HG03342 (cell line): ENCODE measurements at regions not wholly inside any gene's neighbourhood (a gene's known extent, or its start where the extent isn't known, plus 50 kb on each side); places are given as distances from the start of the nearest gene placed in this dataset.

Source experiments
- ATAC-seq: cut with Tn5 transposase; IDR thresholded peaks from one replicate; pipeline ENCODE4 v1.9.1; 2021; ENCODE audit warnings: mild to moderate bottlenecking, moderate library complexity; ENCODE audit not compliant: unreplicated experiment

DNA sequence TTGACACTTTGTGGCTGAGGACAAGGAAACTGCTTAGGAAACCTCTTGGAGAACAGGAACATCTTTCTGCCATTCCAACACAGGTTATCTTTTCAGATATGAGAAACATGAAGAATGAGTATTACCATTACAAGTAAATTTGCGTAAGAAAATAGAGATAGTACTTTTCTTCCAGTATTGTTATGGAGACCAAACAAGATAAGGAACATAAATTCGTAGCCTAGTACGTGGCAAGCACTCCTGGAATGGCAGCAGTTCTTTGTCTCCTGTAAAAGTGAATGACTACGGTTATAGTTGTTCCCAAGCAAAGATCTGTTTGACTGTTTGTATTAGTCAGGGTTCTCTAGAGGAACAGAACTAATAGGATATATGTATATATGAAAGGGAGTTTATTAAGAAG is 843.1 kb downstream of the STIM2 start:
- no peak for ATAC-seq

DNA sequence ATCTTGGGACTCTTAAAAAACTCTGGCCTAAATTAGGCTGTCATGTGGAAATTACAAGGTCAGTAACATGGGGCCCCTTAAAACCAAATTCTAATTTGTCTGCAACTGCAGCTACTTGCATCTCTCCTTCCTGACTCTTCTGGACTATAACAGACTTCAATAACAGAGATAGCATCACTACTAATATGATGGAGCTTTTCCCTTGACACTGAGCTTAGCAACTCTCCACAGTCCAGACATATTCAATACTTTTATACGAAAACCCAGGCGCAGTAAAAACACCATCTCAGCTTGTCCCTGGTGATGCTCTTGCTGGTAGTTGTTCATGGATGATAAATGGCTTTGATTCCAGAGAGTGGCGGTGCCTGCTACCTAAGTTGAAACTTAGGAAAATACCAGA is 850.4 kb downstream of the STIM2 start:
- no peak for ATAC-seq

GRCh38 chr4:27714073-27714472 is 853.4 kb downstream of the STIM2 start:
- no peak for ATAC-seq

DNA sequence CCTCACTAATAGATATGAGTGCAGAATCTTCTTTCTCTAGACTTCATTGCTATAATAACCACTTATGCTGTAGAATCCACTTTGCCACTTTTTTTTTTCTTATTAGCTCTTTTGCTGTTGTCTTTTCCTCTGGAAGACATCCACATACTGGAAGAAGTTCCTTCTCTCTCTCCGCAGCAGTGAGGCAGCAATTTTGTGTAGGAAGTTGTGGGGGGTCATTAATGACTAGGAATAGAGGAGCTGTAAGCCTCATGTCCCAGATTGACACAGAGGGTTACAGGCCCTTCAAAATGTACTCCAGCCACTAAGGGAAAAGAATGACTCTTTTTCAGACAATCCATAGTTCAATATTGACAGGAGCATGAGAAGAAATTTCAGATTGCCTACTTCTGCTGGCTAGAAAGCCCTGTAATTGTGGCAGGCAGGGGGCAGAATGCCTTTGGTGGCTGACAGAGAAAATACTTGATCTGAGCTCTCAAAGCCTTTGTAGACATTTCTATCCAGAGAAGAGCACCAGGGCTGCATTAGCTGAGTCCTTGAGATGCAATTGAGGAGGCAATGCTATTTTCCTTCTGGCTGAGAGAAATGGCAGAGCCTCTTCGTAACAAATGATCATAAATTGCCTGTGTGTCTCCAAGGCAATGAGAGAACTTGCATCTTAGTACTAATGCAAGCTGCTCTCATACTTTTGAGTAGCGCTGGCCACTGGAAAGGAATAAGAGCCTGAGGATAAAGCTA is 856.2 kb downstream of the STIM2 start:
- no peak for ATAC-seq

GRCh38 chr4:27717431-27717755 is 856.8 kb downstream of the STIM2 start:
- ATAC-seq = no peak

DNA sequence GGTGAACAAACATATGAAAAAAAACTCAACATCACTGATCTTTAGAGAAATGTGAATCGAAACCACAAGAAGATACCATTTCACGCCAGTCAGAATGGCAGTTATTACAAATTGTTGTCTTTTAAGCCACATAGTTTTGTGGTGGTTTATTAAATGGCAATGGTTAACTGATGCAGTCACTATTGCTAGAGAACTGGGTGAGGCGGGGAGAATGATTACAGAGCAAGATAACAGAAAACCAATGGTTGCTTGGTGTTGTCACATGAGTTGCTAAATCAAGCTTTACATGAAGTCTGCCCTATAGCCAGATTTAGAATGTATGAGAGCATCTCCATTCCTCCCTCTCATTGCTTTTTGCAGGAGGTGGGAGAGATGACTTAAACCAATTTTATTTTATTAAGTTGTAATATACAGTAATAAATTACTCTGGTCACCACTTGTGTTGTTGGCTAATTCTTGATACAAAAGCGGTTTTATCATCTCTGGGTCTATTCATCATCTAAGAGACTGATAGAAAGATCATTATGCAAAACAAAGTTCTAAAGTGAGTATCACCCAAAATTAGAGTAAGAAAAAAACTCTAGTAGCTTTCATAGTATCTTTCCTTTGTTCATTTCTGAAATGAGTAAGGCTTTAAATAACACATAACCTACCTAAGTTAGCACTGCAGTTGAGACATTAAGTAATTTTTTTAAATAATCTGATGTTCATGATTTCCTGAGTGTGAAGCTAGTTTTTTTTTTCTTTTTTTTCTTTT is 859.5 kb downstream of the STIM2 start:
- no peak for ATAC-seq

DNA sequence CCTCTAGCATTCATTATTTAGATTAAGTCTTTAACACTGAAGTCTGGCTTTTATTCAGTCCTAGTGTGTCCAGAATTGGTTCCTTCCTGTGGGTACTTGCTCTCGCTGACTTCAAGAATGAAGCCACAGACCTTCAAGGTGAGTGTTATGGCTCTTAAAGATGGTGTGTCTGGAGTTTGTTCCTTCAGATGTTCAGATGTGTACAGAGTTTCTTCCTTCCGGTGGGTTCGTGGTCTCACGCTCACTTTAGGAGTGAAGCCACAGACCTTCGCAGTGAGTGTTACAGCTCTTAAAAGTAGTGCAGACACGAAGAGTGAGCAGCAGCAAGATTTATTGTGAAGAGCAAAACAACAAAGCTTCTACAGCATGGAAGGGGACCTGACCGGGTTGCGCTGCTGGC is 860.6 kb downstream of the STIM2 start:
- no peak for ATAC-seq

GRCh38 chr4:27728892-27729291 is 868.3 kb downstream of the STIM2 start:
- ATAC-seq = no peak

GRCh38 chr4:27742816-27743215 is 882.2 kb downstream of the STIM2 start:
- ATAC-seq = no peak

DNA sequence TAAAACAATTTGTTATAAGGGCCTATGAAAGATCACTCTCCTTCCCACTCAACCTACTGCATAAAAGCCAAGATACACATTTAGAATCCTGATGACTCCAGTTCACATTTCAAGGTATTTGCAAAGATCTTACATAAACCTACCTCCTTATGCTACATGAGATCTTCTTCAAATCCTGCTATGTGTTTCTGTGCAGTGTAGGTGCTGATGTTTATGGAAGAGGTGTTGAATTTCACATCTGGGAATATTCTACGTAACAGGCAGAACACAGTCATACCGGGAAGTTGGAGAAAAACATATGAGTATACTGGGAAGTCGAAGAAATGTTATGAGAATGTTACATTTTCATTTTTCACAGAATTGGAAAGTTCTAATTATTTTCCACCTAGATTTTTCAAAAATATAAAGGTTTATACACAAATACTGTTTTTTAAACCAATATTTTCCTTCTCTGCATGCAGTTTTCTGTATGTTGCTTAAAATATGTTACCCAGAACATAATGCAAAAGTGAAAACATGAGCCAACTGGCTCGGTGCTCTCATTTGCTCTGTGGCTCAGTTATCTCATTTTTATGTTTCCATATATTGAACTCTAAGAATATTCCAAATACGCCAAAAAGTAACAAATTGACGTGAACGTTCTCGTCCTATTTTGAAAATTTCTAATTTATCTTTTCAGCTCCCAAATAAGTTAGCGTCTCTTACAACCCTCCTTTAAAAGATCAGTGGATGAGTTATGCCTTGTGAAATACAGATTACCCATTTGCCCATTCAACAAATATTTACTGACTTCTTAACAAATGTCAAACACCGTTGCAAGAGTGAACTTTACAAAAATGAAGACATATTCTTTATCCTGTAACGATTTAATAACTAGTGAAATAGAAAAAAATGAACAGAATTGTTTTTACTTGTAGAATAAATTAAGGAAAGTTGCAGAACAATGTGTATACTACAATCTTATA is 899.3 kb downstream of the STIM2 start:
- no peak for ATAC-seq

DNA sequence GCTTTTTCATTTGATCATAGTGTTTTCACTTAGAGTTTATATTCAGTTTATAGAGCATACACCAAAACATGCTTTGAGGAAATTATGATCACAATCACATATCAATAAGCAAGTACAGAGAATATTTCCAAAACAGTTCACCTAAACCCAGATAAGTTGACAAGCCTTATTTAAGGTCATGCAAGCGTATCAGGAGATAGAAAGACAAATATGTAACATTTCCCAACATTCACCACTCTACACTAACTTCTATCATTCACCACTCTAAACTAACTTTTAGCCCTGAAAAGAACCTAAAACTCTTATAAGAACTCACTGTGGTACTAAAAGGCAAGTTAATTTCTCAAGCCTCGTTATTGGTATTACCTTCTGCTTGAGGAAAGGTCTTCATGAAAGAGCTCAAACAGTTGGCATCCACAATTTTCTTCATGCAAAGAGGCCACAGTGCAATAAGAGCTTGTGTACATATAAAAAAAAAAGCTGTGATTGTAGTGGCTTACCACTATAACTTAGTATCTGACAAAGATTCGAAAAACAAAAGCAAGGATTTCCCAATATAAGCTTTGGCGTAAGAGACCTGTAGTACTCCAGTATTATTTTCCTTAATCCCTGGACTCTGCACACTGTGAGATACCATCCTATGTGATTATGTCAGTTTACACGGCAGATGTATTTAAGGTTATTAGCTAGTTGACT is 903.3 kb downstream of the STIM2 start:
- ATAC-seq = no peak

DNA sequence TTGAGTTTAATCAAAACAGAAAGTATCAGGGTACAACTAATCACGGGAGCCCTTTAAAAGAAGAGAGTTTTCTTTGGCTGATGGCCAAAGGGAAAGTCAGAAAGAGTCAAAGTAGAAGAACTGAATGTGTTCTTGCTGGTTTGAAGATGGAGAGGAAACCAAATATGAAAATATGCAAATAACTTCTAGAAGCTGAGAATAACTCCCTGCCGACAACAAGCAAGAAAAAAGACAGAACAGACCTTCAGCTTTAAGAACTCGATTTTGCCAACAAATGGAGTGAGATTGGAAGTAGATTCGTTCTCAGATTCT is 903.8 kb downstream of the STIM2 start:
- no peak for ATAC-seq

GRCh38 chr4:27770895-27771294 is 910.3 kb downstream of the STIM2 start:
- ATAC-seq = no peak

- no peak for ATAC-seq
Measured at GRCh38 chr4:27775156-27775555, 914.5 kb downstream of the STIM2 start.

DNA sequence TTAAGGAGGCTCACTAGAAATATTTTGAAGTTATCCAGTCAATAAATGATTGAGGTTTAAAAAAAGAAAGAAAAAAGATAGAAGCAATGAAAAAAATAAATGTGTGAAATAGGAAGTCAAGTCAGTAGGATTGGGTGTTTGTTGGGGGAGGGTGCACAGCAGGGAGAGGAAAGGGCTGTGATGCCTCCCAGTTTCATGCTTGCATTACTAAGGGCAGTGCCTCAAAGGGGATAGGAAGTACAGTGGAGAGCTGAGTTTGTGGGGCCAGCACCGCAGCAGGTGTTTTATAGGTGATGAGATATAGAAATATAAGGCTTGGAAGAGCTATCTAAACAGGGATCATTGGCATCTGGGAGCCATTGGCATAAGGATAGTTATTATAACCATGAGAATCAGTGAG is 919.2 kb downstream of the STIM2 start:
- ATAC-seq = no peak

- no peak for ATAC-seq
Measured at GRCh38 chr4:27787195-27787594, 926.6 kb downstream of the STIM2 start.

GRCh38 chr4:27789773-27790172 is 929.1 kb downstream of the STIM2 start:
- ATAC-seq = no peak

DNA sequence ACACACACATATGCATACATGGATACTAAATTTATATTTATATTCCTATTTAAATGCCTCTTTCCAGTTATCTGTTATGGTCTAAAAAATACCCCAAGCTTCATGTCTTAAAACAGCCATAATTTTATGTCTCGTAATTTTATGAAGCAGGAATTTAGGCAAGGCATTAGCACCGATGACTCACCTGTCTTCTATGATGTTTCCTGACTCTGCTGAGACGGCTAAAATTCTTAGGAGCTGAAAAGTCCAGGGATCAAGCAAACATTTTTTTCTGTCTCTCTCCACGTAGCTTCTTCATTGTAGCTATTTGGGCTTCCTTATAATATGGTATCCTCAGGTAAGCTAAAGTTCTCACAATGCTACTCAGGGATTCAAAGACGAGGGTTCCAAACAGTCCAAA is 930.3 kb downstream of the STIM2 start:
- ATAC-seq = no peak

GRCh38 chr4:27791640-27792039 is 931.0 kb downstream of the STIM2 start:
- no peak for ATAC-seq

- ATAC-seq = no peak
Measured at GRCh38 chr4:27807207-27807606, 946.6 kb downstream of the STIM2 start.

DNA sequence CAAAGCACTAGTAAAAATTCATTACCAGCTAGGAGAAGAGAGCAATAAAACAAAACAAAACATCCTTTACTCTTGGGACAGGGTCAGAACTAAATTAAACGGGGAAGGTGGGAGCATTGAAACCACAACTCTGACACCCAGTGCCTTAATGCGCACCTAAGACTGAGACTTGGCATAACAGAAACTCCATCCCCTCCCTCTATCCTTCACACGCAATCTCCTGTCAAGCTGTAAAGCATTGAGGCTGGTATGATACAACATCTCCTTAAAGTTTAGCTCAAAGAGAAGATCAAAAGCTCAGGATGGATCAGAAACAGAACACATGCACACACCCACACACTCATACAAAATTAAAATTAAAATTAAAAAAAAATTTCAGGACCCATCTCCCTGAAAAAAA is 951.3 kb downstream of the STIM2 start:
- no peak for ATAC-seq
